Ovary (tissue), 3 donors: ENCODE measurements at regions not wholly inside any gene's neighbourhood (a gene's known extent, or its start where the extent isn't known, plus 50 kb on each side); places are given as distances from the start of the nearest gene placed in this dataset.
"Not testable (repeated sequence)": the region's sequence is repeated elsewhere in the genome, so short reads cannot be mapped to it uniquely, and the experiment has no call there.

Experiments used
- CTCF ChIP-seq, 3 donors: fragments of 450-650 bp in 2 of 3; fragments of 200-600 bp in 1 of 3; IDR thresholded peaks; one replicate each; pipeline versions ENCODE4 v1.5.1 to v1.8.0; 2016 to 2022; ENCODE audit warnings: antibody characterized with exemption in 3 of 3, mild to moderate bottlenecking in 1 of 3
- EP300 ChIP-seq: sonication (generic); formaldehyde crosslinking; IDR thresholded peaks from one replicate; pipeline ENCODE4 v1.6.1; 2017; ENCODE audit warnings: antibody characterized with exemption
- POLR2A ChIP-seq: fragments of 450-650 bp; IDR thresholded peaks from one replicate; pipeline ENCODE4 v1.6.1; 2017; ENCODE audit warnings: antibody characterized with exemption, mild to moderate bottlenecking, moderate library complexity
- donor health status: DM: no; HTN: no; CAD: no.

DNA sequence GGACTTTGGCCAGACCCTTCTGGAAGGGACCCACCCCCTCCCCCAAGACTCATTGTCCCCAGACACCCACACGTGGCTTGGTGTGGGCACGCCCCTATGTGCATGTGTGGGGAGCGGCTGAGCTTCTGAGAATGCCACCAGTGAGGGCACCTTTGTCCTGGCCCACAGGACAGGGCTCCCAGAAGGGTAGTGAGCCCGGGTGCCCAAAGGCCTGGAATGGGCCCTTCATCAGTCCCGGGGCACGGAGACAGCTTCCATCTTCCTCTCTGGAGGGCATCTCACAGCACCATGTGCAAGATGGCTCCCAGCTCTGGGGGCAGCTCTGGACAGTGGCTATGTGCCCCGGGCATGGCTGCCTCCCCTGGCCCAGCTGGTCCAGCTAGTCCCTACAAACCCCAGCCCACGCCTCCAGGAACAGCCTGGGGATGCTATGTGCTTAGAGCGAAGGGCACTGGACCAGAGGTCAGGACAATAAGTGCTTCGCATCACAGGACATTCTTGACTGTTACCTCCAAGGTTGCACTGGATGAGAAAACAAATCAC is 70.1 kb upstream of the PTPN20 start:
- TF ChIP-seq EP300; CTCF (IDR thresholded peaks at IDR 0.05); POLR2A: not testable (repeated sequence)
